Lung (tissue), 11 donors: ENCODE measurements at regions not wholly inside any gene's neighbourhood (a gene's known extent, or its start where the extent isn't known, plus 50 kb on each side); places are given as distances from the start of the nearest gene placed in this dataset.

Experiments
- ATAC-seq: fragments of 200-7000 bp; cut with Tn5 transposase; one replicate; pipeline ENCODE4 v1.9.1; 2020; ENCODE audit warnings: moderate number of reproducible peaks; ENCODE audit not compliant: insufficient read depth, low FRiP score
- DNase-seq, 3 donors: peaks; one replicate each; pipeline ENCODE4 v3.0.0-alpha.2; 2013 to 2017
- H3K27ac ChIP-seq, 2 donors: one replicate each; pipeline ENCODE4 v1.5.1; 2013; ENCODE audit warnings: mild to moderate bottlenecking in 2 of 2, moderate library complexity in 2 of 2, control low read depth in 1 of 2, inconsistent platforms in 1 of 2, low read depth in 1 of 2, low read length in 1 of 2
- H3K27me3 ChIP-seq, 3 donors: one replicate each; pipeline ENCODE4 v1.5.1; 2013; ENCODE audit warnings: low read length in 2 of 3; ENCODE audit not compliant: control insufficient read depth in 3 of 3, insufficient read depth in 3 of 3
- H3K36me3 ChIP-seq, 4 donors: one replicate each; pipeline ENCODE4 v1.5.1; 2013; ENCODE audit warnings: low read length in 4 of 4, mild to moderate bottlenecking in 1 of 4, moderate library complexity in 1 of 4; ENCODE audit not compliant: control insufficient read depth in 4 of 4, insufficient read depth in 4 of 4
- H3K4me1 ChIP-seq, 5 donors: one replicate each; pipeline ENCODE4 v1.5.1; 2013; ENCODE audit warnings: low read length in 5 of 5, mild to moderate bottlenecking in 2 of 5, moderate library complexity in 1 of 5; ENCODE audit not compliant: control insufficient read depth in 5 of 5, insufficient read depth in 5 of 5
- H3K4me3 ChIP-seq: one replicate; pipeline ENCODE4 v1.5.1; 2013; ENCODE audit warnings: mild to moderate bottlenecking, control low read depth, moderate library complexity
- H3K9ac ChIP-seq, 2 donors: one replicate each; pipeline ENCODE4 v1.5.1; 2013; ENCODE audit warnings: low read length in 2 of 2, control low read depth in 1 of 2; ENCODE audit not compliant: insufficient read depth in 1 of 2
- H3K9me3 ChIP-seq, 4 donors: one replicate each; pipeline ENCODE4 v1.5.1; 2013; ENCODE audit warnings: low read length in 3 of 4, mild to moderate bottlenecking in 1 of 4, moderate library complexity in 1 of 4; ENCODE audit not compliant: control insufficient read depth in 4 of 4, insufficient read depth in 3 of 4
- CTCF ChIP-seq: IDR thresholded peaks from 2 replicates; pipeline ENCODE4 v1.5.1; 2012; ENCODE audit warnings: mild to moderate bottlenecking; ENCODE audit errors: control extremely low read depth, extremely low read depth
- WGBS, 2 donors: extraction: QIAGEN DNeasy Blood & Tissue Kit; methylation state at CpG; one replicate each; pipeline ENCODE4 v1.1.7; 2013; 5-methylcytosine and 5-hydroxymethylcytosine counted together
- donor health status: control.
- donor health status: control.
- donor health status: Bipolar disorder and iron deficiency.
- donor health status: healthy.
- donor health status: DM: yes; HTN: yes; CAD: no.

GRCh38 chr4:128450326-128451120, 162.9 kb upstream of the PGRMC2 start:
- Histone ChIP-seq H3K27me3 (no peaks in the 10 kb centered on the region), H3K36me3 (no peaks in the 10 kb centered on the region), H3K9ac (no peak overlapping the region), H3K9me3 (peaks cover 0 to 3% (median 0%) of the 10 kb centered on the region in 4 donors), H3K4me3 (no peak overlapping the region), H3K27ac (no peak overlapping the region), H3K4me1 (peaks cover 0 to 5% (median 0%) of the 10 kb centered on the region in 5 donors)
- no peak for TF ChIP-seq CTCF
- DNase-seq (no peak), ATAC-seq (no peak)
- WGBS, 2 donors, result 65% methylated on average over 5 of the region's 5 CpGs

DNA sequence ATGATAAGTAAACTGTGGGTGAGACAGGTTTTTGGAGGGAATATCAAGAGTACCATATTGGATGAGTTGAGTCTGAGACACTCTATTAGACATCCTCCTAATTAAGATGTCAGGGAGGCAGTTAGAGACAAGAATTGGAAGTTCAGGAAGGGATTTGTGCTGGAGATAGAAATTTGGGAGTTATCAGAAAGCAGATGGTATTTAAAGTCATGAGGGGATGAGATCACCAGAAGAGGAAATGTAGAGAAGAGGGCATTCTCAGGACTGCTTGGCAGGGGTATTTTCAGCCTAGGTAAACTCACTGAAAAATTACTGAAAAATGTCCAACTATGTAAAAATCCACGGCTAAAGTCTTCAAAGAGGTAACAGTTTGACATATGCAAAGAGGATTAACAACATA, 161.6 kb upstream of the PGRMC2 start:
- 79 to 81% methylated on average over 1 of the region's 1 CpG for WGBS, 2 donors
- no peak overlapping the region for H3K4me3 ChIP-seq
- no peaks in the 10 kb centered on the region for H3K36me3 ChIP-seq
- no peaks in the 10 kb centered on the region for H3K4me1 ChIP-seq
- no peak overlapping the region for H3K9ac ChIP-seq
- no peaks in the 10 kb centered on the region for H3K27me3 ChIP-seq
- peaks cover 0 to 5% (median 2%) of the 10 kb centered on the region in 4 donors for H3K9me3 ChIP-seq
- no peak for ATAC-seq
- TF ChIP-seq CTCF, result no peak
- no peak overlapping the region for H3K27ac ChIP-seq
- DNase-seq, result no peak

DNA sequence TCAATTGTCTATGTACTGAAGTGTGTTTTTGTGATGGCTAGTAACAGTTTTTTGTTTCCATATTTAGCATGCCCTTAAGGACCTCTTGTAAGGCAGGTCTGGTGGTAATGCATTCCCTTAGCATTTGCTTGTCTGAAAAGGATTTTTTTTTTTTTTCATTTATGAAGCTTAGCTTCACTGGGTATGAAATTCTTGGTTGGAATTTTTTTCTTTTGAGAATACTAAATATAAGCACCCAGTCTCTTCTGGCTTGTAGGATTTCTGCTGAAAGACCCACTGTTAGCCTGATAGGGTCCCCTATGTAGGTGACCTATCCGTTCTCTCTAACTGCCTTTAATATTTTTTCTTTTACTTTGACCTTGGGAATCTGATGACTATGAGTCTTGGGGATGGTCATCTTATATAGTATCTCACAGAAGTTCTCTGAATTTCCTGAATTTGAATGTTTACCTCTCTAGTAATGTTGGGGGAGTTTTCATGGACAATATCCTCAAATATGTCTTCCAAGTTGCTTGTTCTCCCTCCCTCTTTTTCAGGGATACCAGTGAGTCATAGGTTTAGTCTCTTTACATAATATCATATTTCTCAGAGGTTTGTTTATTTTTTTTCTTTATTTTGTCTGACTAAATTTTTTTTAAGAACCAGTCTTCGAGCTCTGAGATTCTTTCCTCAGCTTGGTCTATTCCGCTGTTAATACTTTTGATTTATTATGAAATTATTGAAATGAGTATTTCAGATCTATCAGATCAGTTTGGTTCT, 157.1 kb upstream of the PGRMC2 start:
- no peak overlapping the region for H3K9ac ChIP-seq
- WGBS, 2 donors, result 92 to 94% methylated on average over 3 of the region's 3 CpGs
- TF ChIP-seq CTCF, result no peak
- H3K4me1 ChIP-seq, result no peaks in the 10 kb centered on the region
- peaks cover 0 to 13% (median 7%) of the 10 kb centered on the region in 4 donors for H3K9me3 ChIP-seq
- no peak overlapping the region for H3K27ac ChIP-seq
- DNase-seq (no peak), ATAC-seq (no peak)
- H3K36me3 ChIP-seq, result no peaks in the 10 kb centered on the region
- H3K4me3 ChIP-seq, result no peak overlapping the region
- H3K27me3 ChIP-seq, result no peaks in the 10 kb centered on the region
